Activated CD4-positive, CD25-positive, alpha-beta regulatory T cell treated with anti-CD3 and anti-CD28 coated beads, Interleukin-2, amount 50 U/mL, for 16 hours (primary cell): ENCODE measurements at regions not wholly inside any gene's neighbourhood (a gene's known extent, or its start where the extent isn't known, plus 50 kb on each side); places are given as distances from the start of the nearest gene placed in this dataset.
"Not testable (repeated sequence)": the region's sequence is repeated elsewhere in the genome, so short reads cannot be mapped to it uniquely, and the experiment has no call there.

ENCODE experiments used
- DNase-seq: peaks from one replicate; pipeline ENCODE4 v3.0.0-alpha.2; 2020; ENCODE audit warnings: low read depth, low spot score

GRCh38 chr2:238720232-238720672 is 127.6 kb upstream of the TWIST2 start:
- DNase-seq: no peak

- no peak for DNase-seq
These were observed 125.7 kb upstream of the TWIST2 start for GRCh38 chr2:238722181-238722580.

DNA sequence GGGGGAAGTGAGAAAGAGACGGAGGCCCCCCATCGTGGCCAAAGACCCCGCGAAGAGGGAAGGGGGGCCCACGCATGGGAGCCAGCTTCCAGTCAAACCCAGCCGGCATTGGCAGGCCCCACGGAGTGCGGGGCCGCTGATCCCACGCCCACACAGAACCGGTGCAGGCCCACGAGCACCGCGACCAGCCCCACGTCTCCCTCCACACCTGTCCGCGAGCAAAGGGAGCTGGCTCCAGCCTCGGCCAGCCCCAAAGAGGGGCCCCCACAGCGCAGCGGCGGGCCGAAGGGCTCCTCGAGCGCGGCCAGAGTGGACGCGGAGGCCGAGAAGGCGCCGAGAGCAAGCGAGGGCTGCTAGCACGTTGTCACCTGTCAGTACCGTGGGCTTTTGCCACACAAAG is 125.0 kb upstream of the TWIST2 start:
- no peak for DNase-seq

- not testable (repeated sequence) for DNase-seq
These were observed 124.1 kb upstream of the TWIST2 start for GRCh38 chr2:238723740-238724320.

GRCh38 chr2:238724728-238725127 is 123.2 kb upstream of the TWIST2 start:
- DNase-seq: no peak

- no peak for DNase-seq
These were observed 122.6 kb upstream of the TWIST2 start for GRCh38 chr2:238725298-238725697.

- DNase-seq: no peak
These were observed 121.0 kb upstream of the TWIST2 start for GRCh38 chr2:238726670-238727584.

- DNase-seq: no peak
These were observed 120.1 kb upstream of the TWIST2 start for GRCh38 chr2:238727585-238728329.

- DNase-seq: no peak
These were observed 119.3 kb upstream of the TWIST2 start for GRCh38 chr2:238728330-238729260.

DNA sequence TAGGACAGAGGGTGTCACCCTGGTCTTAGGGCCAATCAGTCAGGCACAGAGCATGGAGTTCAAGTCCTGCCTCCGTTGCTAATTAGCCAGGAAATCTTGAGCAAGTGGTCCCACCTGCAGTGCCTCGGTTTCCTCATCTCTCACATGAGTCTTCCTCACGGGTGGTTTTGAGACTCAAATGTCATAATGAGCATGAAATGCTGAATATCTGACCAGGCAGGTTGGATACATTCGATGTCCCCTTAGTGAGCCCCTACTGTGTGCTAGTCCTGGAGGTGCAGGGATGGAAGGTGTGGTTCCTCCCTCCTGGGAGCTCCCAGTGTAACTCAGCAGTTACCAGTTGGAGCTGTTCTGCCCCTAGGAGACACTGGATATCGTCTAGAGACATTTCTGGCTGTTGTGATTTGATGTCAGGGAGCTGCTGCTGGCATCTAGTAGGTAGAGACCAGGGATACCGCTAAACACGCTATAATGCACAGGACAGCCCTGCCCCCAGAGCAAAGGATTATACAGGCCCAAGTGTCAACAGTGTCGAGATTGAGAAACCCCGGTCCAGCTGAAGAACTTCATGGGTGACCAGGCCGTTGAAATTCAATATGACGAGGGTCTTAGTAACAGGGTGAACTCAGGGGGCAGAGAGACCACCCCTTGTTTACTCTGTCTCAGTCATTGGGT is 118.5 kb upstream of the TWIST2 start:
- DNase-seq: no peak

DNA sequence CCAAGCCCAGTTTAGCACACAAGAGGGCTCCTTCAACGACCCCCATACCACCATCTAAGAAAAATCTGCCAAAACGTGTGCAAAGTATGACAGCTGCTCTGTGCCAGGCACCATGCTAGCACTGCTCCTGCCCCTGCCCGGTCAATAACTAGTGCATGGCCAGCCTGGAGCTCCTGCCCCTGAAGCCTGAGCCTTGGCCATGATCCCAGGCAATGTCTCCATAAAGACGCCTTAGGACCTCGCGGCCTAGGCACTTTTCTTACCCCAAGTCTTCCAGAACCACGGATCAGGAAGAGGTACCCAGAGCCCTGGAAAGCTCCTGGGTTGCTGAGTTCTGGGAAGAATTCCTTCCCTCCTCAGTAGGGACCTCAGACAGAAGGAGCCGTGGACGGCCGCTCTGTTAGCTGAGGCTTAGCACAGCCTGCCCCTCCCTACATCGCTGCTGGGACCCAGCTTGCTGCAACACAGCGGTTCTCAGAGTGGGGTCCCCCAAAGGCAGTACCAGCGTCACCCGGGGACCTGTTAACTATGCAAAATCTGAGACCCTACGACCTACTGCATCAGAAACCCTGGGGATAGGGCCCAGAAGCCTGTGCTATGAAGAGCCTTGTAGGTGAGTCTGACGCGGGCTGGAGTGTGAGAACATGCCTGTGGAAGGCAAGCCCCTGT is 117.8 kb upstream of the TWIST2 start:
- no peak for DNase-seq

DNA sequence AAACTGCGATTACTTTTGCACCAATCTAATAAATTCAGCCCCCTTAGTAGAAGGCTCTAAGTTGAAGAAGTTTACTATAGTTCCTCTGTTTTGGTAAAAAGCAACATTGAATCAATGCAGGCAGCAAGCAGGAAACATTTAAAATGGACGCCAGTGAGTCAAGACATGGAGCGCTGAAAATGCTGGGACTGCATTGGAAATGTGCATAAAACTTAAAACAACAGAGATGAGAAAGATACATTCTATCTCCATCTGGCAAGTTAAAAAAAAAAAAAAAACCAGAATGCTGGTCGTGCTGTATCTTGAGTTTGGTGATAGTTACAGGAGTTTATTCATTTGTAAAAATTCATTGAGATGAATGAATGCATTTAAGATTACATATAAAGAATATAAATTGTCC is 117.0 kb upstream of the TWIST2 start:
- DNase-seq: no peak

GRCh38 chr2:238731961-238732360 is 115.9 kb upstream of the TWIST2 start:
- no peak for DNase-seq

DNA sequence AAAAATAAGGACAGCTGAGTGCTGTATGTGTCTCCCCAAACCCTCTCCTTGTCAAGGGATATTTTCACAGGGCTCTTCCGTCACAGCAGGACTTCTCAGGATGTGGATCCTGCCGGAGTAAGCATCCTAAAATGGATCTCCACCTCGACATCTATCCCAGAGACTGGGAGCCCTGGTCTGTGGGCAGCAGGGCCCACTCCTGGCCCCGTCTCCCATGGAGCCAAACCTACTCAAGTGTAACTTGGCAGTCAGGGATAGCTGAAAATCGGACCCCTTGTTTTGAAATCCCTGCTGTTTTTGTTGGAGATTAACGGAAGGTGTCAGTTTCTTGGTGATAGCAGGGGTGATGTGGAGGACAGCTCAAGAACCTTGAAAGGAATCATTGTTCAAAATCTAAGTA is 109.0 kb upstream of the TWIST2 start:
- DNase-seq: no peak

GRCh38 chr2:238739668-238740067 is 108.2 kb upstream of the TWIST2 start:
- DNase-seq: no peak

DNA sequence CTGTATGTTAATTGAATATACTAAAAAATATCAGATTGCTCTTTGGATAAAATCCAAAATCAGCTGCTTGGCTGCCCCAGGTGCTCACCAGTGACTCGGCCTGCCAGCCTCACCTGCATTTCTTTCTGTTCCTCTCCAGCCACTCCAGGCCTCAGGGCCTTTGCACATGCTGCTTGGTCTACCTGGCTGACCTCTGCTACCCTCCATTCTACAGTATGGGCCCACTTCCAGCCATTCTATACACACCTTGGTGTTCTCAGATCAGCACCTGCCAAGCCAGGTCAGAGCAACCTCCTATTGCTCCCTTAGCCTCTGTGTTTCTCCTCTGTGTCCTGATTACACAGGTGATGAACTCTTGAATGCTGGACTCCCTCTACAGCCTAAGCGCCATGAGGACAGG is 106.6 kb upstream of the TWIST2 start:
- DNase-seq: no peak

DNA sequence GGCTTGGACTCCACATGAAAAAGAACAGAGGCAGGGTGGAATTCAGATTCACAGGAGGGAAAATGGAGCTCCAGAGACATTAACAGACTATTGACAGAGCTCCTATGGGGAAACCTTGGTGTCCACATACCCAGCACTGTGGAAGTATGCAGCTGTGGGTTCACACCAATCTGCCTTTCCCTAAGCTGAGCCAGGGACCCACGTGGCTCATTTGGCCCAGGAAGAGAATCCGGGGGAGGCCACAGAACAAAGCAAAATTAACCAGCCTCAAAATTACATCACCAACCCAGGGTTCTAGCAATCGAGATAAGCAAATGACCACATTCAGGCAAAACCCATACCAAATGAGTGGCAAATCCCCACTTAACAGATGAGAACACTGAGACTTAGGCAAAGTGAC is 105.8 kb upstream of the TWIST2 start:
- DNase-seq: no peak

DNA sequence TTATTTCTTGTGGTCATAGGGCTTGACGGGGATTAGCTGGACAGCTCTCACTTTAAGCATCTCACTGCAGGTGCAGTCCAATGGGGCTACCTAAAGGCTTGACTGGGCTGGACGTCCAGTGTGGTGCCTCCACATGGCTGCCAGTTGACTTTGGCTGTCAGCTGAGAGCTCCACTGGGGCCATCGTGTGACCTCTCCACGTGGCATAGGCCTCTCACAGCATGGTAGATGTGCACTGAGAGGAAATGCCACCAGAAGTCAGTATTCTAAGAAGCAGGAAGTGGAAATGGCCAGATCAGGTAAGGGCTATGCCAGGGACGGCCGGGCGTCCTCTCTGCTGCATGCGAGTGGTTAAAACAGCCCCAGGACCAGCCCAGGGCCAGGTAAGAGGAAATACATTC is 105.2 kb upstream of the TWIST2 start:
- no peak for DNase-seq

- no peak for DNase-seq
These were observed 104.4 kb upstream of the TWIST2 start for GRCh38 chr2:238743243-238744065.
